ENCODE measurements at regions not wholly inside any gene's neighbourhood (a gene's known extent, or its start where the extent isn't known, plus 50 kb on each side); places are given as distances from the start of the nearest gene placed in this dataset.

- TF ChIP-seq POLR2AphosphoS5 (IDR thresholded peaks at IDR 0.05) = no peak
- no peak for TF ChIP-seq CTCF (IDR thresholded peaks at IDR 0.05)
- TF ChIP-seq POLR2A (IDR thresholded peaks at IDR 0.05) = no peak
Observed at GRCh38 chr12:91983935-91984334, 161.7 kb downstream of the BTG1 start.

Measured in sigmoid colon (tissue), 4 donors.